ENCODE measurements at regions not wholly inside any gene's neighbourhood (a gene's known extent, or its start where the extent isn't known, plus 50 kb on each side); places are given as distances from the start of the nearest gene placed in this dataset.
"Not testable (repeated sequence)": the region's sequence is repeated elsewhere in the genome, so short reads cannot be mapped to it uniquely, and the experiment has no call there.

- CTCF ChIA-PET, result no interaction called here
- H3K27ac ChIP-seq, result no peak overlapping the region
- DNase-seq (ENCODE audit: low spot score), result no peak
- no peak for TF ChIP-seq CTCF (conservative IDR thresholded peaks at IDR 0.05; ENCODE audit: low read depth)
- POLR2A ChIA-PET (ENCODE audit: low non-redundant PET), result no interaction called here
Observed at GRCh38 chr6:134810402-134810801, 139.5 kb downstream of the ALDH8A1 start.

- DNase-seq (ENCODE audit: low spot score), result peak; percentile 12
- CTCF ChIA-PET, result interaction anchor here (0.6 kb wide), 3 partner anchors 168 to 589 kb away, joined by 3 read pairs; no protein-coding TSS in a partner anchor
- no peak overlapping the region for H3K27ac ChIP-seq
- POLR2A ChIA-PET (ENCODE audit: low non-redundant PET), result no interaction called here
- no peak for TF ChIP-seq CTCF (conservative IDR thresholded peaks at IDR 0.05; ENCODE audit: low read depth)
Observed at GRCh38 chr6:134809130-134809529, 140.8 kb downstream of the ALDH8A1 start.

GRCh38 chr6:134806180-134806798 lies 143.6 kb downstream of the ALDH8A1 start:
- DNase-seq (ENCODE audit: low spot score), result no peak
- POLR2A ChIA-PET (ENCODE audit: low non-redundant PET), result no interaction called here
- no peak for TF ChIP-seq CTCF (conservative IDR thresholded peaks at IDR 0.05; ENCODE audit: low read depth)
- no peak overlapping the region for H3K27ac ChIP-seq
- CTCF ChIA-PET, result no interaction called here

GRCh38 chr6:134805168-134805567 lies 144.7 kb downstream of the ALDH8A1 start:
- ChIA-PET POLR2A (ENCODE audit: low non-redundant PET) (no interaction called here), CTCF (interaction anchor here (0.6 to 0.7 kb wide), 2 partner anchors 197 to 671 kb away, joined by 3 read pairs; no protein-coding TSS in a partner anchor)
- no peak overlapping the region for H3K27ac ChIP-seq
- no peak for TF ChIP-seq CTCF (conservative IDR thresholded peaks at IDR 0.05; ENCODE audit: low read depth)
- no peak for DNase-seq (ENCODE audit: low spot score)

GRCh38 chr6:134804311-134804710 lies 145.6 kb downstream of the ALDH8A1 start:
- H3K27ac ChIP-seq; DNase-seq (ENCODE audit: low spot score); POLR2A ChIA-PET (ENCODE audit: low non-redundant PET): not testable (repeated sequence)
- CTCF ChIA-PET, result interaction anchor here (0.7 kb wide), 1 partner anchor 198 kb away, joined by 3 read pairs; no protein-coding TSS in a partner anchor

GRCh38 chr6:134802426-134803058 lies 147.4 kb downstream of the ALDH8A1 start:
- CTCF ChIA-PET, result interaction anchor here (0.7 to 1.5 kb wide), 3 partner anchors 11 to 147 kb away, joined by 3 to 4 read pairs (median 4); partner anchors contain the start of gene ALDH8A1
- no peak for TF ChIP-seq CTCF (conservative IDR thresholded peaks at IDR 0.05; ENCODE audit: low read depth)
- H3K27ac ChIP-seq, result no peak overlapping the region
- no peak for DNase-seq (ENCODE audit: low spot score)
- POLR2A ChIA-PET (ENCODE audit: low non-redundant PET), result no interaction called here
